ENCODE measurements at regions not wholly inside any gene's neighbourhood (a gene's known extent, or its start where the extent isn't known, plus 50 kb on each side); places are given as distances from the start of the nearest gene placed in this dataset.

- TF ChIP-seq, protein P1, sequence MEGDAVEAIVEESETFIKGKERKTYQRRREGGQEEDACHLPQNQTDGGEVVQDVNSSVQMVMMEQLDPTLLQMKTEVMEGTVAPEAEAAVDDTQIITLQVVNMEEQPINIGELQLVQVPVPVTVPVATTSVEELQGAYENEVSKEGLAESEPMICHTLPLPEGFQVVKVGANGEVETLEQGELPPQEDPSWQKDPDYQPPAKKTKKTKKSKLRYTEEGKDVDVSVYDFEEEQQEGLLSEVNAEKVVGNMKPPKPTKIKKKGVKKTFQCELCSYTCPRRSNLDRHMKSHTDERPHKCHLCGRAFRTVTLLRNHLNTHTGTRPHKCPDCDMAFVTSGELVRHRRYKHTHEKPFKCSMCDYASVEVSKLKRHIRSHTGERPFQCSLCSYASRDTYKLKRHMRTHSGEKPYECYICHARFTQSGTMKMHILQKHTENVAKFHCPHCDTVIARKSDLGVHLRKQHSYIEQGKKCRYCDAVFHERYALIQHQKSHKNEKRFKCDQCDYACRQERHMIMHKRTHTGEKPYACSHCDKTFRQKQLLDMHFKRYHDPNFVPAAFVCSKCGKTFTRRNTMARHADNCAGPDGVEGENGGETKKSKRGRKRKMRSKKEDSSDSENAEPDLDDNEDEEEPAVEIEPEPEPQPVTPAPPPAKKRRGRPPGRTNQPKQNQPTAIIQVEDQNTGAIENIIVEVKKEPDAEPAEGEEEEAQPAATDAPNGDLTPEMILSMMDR (conservative IDR thresholded peaks at IDR 0.05; ENCODE audit: low read length) = no peak
- TF ChIP-seq EZH2phosphoT487 (IDR thresholded peaks at IDR 0.05; ENCODE audit: borderline replicate concordance) = no peak
These were observed 556.5 kb upstream of the KCNMB2 start for GRCh38 chr3:177979703-177980102.

All from Loucy (cell line).